Liver (tissue), 2 donors: ENCODE measurements at regions not wholly inside any gene's neighbourhood (a gene's known extent, or its start where the extent isn't known, plus 50 kb on each side); places are given as distances from the start of the nearest gene placed in this dataset.

Experiments used
- CTCF ChIP-seq: fragments of 150-350 bp; IDR thresholded peaks from 2 replicates; pipeline ENCODE4 v1.5.1; 2017; ENCODE audit warnings: improper control_type of control experiment, low read depth, low read length; ENCODE audit not compliant: missing input control
- REST ChIP-seq: IDR thresholded peaks from 2 replicates; pipeline ENCODE4 v1.6.1; 2016; ENCODE audit warnings: antibody characterized with exemption, mild to moderate bottlenecking
- donor health status: healthy.

GRCh38 chr10:23976275-23976674, 232.7 kb upstream of the KIAA1217 start:
- TF ChIP-seq CTCF (no peak), REST (no peak)
